ENCODE measurements at regions not wholly inside any gene's neighbourhood (a gene's known extent, or its start where the extent isn't known, plus 50 kb on each side); places are given as distances from the start of the nearest gene placed in this dataset.
"Not testable (repeated sequence)": the region's sequence is repeated elsewhere in the genome, so short reads cannot be mapped to it uniquely, and the experiment has no call there.

DNA sequence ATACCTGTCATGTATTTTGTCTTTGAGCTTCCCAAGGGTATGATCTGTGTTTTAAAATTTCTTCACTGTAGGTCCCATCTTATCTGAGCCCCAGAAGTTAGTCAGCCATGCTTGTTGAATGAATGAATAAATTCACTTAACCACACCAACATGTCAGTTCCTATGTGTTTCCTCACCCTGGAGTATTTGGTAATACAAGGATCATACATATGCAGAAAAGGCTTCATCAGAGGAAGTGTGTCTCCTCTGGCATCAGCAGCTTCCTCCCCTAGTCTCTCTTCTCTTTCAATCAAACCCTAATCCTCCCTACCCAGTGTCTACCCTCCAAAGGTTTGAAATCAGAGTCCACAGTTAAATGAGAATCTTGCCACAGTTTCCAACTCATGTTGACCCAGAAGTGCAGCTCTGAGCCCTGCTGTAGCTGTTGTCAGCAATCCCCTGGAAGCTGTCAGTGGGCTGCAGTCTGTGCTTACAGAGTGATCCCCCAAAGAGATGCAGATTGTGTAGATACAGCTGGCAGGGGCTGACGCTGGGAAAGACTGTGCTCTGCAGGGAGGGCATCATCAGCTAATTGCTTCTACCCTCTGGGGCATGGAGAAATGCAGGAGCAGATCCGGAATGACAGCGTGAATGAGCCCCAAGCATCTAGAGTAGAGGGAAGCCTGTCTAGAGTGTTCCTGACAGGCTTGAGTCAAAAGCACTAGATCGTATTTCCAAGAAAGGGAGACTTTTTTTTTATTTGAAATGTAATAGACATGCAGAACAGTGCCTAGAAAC is 105.0 kb upstream of the WDR11 start:
- intact Hi-C loops (cut with DNase I): no loop called here
- DNase-seq (ENCODE audit: low spot score): no peak

DNA sequence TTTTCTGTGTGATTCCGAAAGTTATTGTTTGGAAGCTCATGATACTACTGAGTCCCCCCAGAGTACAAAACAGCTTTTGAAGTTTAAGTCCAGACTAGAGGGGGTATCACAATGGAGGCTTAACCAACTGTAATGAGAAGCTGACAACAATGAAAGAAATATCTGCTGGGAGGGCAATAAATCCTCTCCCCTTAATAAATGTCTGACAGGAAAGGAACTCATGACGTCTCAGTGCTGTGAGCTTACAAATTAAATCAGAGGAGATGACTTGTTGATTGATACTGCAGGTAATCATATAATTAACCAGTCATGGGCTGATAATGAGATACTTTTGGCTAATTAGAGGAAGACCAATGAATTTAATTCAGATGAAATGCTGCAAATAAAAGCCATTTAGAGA is 102.6 kb upstream of the WDR11 start:
- intact Hi-C loops (cut with DNase I): no loop called here
- DNase-seq (ENCODE audit: low spot score): no peak

DNA sequence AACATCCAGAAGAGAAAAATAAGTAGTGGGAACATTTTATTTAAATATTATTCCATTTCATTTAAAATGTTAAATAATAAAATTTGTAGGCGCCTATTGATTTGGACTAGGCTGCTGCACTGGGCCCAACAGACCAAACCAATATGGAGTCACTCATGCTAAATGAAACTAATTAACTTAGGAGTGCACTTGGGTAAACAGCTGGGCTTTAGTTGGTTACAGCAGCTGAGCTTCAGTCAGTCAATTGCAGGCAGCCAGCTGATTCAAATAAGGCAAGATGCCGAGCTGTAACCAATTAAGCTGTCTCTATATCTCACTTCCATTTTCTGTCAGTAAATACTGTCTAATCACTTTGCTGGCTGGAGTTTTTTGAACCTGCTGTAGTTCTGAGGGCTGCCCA is 102.1 kb upstream of the WDR11 start:
- DNase-seq (ENCODE audit: low spot score): no peak
- intact Hi-C loops (cut with DNase I): no loop called here

DNA sequence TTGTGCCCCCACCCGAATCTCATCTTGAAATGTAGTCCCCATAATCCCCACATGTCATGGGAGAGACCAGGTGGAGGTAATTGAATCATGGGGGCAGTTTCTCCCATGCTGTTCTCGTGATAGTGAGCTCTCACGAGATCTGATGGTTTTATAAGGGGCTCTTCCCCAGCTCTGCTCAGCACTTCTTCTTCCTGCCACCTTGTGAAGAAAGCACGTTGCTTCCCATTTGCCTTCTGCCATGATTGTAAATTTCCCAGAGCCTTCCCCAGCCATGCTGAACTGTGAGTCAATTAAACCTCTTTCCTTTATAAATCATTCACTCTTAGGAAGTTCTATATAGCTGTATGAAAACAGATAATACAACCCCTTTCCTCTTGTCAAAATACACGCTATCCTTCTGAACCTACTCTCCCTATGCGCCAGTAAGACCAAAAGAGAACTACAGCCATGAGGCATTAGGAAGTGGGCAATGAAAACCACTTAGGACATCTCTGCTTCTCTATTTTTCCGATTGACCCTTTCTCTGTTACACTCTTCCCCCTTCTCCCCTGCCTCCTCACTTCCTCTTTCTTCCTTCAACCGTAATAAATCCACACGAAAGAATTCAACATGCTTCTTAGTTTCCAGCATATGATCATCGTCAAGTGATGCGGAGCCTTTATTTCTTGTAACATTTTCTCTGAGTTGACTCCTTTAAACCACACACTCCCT is 101.2 kb upstream of the WDR11 start:
- intact Hi-C loops (cut with DNase I): no loop called here
- no peak for DNase-seq (ENCODE audit: low spot score)

DNA sequence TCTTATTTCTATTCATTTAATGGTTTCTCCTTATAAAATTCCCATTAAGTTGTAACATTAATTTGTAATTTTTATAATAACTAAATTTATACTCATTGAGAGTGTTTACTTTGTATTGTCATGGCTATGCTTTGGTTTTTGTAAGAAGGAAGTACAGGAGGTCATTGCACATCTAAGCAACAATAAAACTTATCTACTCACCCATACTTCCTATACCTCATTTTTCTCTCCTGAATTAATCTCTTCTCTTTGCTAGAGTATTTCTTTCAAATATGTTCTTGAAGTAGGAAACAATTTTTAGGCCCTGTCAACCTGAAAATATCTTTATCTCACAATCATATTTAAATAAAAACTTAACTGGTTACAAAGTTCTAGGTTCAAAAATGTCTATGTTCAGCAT is 95.4 kb upstream of the WDR11 start:
- DNase-seq (ENCODE audit: low spot score): no peak
- intact Hi-C loops (cut with DNase I): no loop called here

DNA sequence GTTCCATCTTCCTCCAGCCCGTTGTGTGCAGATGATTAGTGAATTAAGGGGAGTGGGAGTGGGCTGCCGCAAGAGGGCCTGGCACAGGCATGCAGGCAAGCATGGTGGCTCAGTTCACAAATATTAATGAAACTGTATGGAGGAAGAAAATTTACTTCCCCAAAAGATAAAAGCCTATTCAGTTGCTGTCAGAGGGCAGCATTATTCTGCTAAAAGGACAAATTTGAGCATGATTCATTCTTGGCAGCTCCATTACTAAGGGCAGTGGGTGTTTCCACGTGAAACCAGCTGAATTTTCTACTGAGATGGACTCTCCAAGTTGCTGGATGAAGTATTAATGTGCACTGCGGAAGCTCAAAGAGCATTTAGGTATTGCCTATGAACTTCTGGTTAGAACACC is 90.9 kb upstream of the WDR11 start:
- intact Hi-C loops (cut with DNase I): no loop called here
- DNase-seq (ENCODE audit: low spot score): no peak

DNA sequence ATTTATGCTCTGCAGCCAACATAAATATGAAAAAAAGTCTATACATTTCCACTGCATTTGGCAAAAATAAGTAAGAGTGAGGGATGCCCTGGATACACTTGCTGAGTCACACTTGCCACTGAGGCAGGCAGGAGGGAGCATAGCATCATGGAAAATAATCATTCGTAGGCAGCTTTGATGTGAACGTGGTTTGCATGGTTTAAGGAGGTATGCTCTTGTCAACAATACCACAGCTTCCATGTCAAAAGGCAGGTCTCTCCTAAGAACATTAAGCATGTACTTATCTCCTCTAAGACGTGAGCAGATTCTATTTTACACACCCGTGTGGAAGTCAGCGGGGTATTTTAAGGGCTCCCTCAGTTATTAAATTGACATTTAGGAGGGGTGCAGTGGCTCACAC is 89.2 kb upstream of the WDR11 start:
- no peak for DNase-seq (ENCODE audit: low spot score)
- intact Hi-C loops (cut with DNase I): no loop called here

DNA sequence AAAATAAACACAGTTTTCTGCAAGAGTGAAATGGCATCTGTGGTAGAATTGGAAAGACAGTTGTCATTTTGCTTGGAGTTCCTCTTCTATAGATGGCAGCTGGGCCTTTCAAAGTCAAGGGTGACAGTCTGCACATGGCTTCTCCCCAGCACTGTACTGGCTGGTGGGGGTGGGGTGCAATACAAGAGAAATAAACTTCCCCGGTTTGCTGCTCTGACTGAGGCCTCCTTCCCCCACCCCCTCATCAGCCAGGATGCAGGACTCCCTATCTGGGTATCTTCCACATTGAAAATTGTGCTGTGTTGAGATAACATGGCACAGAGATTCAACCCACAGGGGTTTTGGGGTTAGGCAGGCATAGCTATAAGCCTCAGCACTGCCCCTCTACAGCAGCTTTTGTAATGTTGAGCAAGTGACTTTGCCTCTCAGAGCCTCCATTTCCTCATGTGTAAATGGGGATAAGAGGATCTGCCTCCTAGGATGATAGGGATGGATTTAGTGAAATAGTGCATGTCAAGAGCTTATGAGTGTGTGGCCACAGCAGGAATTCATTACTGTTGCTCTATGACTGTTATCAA is 85.8 kb upstream of the WDR11 start:
- no peak for DNase-seq (ENCODE audit: low spot score)
- intact Hi-C loops (cut with DNase I): no loop called here

DNA sequence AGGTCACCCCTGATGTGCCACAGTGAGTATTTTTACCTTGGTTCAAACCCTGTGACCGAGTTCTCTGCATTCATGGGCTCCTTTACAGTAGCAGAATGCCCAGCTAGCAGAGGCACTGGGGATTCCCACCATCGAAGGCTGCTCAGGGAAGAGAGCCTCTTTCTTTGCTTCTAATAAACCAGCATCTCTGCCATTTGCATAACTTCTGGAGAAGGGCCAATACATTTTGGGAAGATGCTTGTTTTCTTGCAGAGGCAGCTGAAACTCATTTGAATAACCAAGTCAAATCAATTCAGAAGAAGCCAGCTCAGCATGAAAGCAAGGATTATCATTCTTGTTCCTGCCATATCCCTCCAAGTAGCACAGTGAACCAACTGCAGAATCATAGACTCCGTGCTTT is 82.9 kb upstream of the WDR11 start:
- intact Hi-C loops (cut with DNase I): no loop called here
- DNase-seq (ENCODE audit: low spot score): no peak

DNA sequence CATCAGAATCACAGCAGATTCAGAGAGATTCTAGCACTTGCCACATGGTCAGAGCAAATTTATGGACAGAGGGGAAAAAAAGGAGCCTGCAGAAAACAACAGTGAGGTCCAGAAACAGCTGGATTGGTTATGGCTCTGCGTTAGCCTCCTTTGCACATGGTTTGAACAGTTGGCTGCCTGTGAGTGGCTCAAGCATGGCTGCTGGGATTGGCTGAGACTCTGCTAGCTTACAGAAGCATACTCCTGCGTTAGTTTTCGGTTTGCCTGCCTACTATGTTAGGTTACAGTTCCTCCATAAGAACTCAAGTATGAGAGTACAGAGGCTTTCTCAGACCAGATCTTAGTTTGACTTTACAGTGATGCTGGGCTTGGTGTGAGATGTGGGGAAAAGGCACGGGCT is 80.7 kb upstream of the WDR11 start:
- intact Hi-C loops (cut with DNase I): loop anchor here in 1 of 2 donors (5.0 kb wide), 1 partner anchor 797 kb away; no protein-coding TSS in a partner anchor

DNA sequence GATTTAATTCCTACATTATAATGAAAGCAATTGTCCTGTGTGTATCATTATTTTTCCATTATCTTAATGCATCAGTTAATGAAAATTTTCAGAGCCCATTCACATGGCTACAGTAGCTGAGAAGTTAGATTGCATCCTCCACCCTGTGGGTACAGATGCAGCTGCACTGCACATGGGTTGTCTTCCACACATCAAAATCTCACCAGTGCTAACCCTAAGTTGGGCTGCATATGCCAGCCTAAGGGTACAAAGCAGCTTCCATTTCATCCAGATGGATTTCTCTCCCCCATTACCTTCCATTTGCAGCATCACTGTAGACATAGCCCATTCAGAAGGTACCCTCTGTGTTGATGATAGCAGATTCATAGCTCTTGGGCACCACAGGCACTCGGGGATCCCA is 74.7 kb upstream of the WDR11 start:
- no peak for DNase-seq (ENCODE audit: low spot score)

More for the DNA sequence above, 80.7 kb upstream of the WDR11 start:
- no peak for DNase-seq (ENCODE audit: low spot score)

DNA sequence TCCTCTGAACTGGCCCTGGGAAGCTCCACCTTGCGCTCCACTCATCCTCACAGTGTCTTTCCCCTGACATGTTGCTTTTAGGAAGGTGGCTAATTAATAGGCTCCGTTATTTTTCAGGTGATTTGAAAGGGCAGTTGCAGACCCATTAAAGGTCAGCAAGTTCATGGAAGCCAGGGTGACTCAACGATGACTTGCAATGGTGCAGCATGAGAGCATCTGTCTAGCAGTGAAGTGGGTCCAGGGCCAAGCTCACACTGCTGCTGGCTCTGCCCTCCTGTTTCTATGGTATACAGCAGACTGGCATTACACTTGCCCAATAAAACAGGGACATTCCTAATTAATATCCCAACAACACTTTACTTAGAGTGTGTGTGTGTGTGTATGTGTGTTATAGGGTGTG is 68.8 kb upstream of the WDR11 start:
- DNase-seq (ENCODE audit: low spot score): no peak
- intact Hi-C loops (cut with DNase I): no loop called here

More for the DNA sequence above, 74.7 kb upstream of the WDR11 start:
- intact Hi-C loops (cut with DNase I): no loop called here

DNA sequence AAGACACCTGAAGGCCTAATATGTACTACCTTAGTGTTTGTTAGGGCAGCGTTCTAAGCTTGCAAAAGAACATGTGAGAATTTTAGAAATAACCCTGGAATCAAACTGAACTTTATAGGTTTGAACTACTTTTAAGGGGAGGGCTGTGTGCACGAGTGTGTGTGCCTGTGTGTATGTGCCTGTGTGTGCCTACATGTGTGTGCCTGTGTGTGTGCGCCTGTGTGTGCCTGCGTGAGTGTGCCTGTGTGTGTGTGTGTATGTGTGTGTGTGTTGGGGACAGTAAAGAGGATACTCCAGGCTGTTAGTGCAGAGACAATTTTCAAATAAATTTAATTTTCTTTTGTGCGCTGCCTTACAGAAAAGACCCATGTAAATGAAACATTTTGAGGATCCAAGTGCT is 68.1 kb upstream of the WDR11 start:
- no peak for DNase-seq (ENCODE audit: low spot score)
- intact Hi-C loops (cut with DNase I): no loop called here

DNA sequence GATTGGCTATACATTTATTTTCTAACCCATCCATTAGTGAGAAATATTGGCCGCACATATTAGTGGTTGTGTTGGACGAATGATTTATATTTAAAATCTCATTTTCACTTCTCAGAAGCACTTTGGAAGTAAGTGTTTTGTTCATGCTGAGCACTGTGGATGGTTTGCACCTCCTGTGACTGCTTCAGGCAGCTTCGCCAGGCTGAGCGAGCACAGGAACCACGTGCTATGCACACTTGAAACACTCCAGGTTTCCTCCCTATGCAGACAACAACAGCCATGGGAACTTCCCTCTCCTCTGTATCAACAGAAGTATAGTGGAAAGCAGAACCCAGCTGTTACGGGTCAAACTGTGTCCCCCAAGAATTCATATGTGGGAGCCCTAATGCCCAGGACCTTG is 67.3 kb upstream of the WDR11 start:
- DNase-seq (ENCODE audit: low spot score): no peak
- intact Hi-C loops (cut with DNase I): no loop called here

DNA sequence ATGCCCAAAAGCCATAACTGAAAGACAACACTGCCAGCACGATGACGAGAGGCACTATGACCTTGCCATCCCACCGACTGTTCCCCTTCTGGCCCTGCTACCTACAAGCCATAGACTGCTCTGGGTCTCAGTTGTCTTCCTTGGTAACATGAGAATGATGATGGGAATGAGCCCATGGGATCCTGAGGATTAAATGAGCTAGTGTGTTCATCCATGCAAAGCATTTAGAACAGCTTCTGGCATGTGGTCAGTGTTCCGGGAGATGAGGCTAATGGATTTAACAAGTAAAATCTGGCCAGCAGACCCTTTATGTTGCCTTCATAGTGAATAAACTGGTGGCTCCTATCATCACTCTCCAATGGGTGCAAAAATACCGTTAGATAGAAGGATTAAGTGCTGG is 62.4 kb upstream of the WDR11 start:
- DNase-seq (ENCODE audit: low spot score): no peak

DNA sequence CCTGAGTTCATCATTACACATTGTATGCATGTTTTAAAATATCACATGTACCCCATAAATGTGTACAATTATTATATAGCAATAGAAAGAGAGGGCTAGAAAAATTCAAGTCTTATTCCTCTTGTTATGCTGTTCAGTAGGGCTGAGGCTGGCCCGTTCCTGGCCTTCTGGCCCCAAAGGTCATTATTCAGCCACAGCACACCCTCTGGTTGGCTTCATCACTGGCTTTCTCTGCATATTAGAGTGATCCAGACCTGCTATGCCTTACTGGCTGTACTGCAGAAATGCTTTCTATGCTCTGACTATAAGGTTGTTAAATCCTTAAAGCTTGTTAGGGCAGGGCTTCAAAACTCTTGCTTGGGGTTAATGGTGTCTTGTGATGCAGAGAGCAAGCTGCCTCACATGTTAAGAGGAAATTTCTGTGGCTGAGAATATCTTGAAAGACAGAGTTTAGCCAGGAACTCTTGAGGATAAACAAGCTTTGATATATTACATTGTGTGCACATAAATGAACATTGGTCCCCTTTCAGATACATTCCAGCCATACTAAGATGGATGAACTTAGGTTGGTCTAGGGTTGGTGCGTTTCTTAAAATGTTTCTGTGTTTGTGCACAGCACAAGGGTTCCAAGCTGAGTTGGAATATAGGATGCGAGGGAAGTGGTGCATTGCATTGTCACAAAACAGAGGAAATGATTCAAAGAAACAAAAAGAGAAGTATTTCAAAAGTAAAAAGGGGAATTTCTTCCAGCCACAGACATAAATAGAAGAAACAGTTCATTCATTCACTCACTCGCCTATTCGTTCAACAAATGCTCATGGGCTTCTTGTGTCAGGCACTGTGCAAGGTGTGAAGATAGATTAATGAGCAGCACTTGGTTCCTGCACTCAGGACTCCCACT is 61.6 kb upstream of the WDR11 start:
- intact Hi-C loops (cut with DNase I): no loop called here
- no peak for DNase-seq (ENCODE audit: low spot score)

More for the DNA sequence above, 62.4 kb upstream of the WDR11 start:
- intact Hi-C loops (cut with DNase I): no loop called here

DNA sequence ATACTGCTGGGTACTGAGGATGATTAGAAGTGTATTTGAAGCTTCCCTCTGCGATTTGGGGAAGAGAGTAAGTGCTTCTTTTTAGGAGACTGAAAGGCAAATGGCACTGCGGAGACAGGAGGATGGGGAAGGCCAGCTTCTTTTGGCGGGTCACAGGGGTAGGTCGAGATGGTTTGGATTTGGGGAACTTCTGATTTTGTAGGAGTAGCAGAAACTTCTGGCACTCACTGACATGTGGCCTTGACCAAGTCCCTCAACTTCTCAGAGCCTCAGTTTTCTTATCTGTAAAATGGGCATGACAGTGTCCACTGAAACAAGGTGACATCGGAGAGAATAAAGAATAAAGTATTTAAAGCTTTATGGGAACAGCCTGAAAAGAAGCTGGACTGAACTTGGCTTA is 59.8 kb upstream of the WDR11 start:
- DNase-seq (ENCODE audit: low spot score): no peak
- intact Hi-C loops (cut with DNase I): no loop called here

DNA sequence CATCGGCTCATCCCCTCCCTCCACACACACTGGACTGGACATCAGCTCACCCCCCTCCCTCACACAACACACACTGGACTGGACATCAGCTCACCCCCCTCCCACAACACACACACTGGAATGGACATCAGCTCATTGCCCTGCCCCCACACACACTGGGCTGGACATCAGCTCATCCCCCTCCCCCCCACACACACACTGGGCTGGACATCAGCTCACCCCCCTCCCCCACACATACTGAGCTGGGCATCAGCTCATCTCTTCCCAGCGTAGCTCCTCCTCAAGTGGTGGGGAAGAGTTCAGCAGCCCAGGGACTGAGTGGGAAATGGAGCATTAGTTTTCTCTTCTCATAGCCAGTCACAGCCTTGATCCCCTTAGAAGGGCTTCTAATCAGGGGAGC is 58.1 kb upstream of the WDR11 start:
- DNase-seq (ENCODE audit: low spot score): no peak
- intact Hi-C loops (cut with DNase I): no loop called here

DNA sequence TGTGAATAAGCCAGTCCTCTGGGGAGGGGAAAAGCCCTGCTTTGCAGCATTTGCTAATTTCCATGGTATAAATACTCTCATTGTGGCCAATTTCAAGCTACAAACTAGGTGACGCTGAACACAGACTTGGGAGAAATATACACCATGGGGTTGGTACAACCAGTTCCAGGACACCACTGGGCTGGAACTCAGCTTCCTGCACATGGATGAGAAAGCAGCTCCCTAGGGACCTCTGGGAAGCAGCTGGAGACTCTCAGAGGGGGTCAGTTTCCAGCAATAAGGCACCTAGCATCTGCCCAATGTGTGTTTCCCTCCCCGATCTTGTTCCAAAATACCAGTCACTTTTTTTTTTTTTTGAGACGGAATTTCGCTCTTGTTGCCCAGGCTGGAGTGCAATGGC is 56.8 kb upstream of the WDR11 start:
- intact Hi-C loops (cut with DNase I): no loop called here
- DNase-seq (ENCODE audit: low spot score): no peak

DNA sequence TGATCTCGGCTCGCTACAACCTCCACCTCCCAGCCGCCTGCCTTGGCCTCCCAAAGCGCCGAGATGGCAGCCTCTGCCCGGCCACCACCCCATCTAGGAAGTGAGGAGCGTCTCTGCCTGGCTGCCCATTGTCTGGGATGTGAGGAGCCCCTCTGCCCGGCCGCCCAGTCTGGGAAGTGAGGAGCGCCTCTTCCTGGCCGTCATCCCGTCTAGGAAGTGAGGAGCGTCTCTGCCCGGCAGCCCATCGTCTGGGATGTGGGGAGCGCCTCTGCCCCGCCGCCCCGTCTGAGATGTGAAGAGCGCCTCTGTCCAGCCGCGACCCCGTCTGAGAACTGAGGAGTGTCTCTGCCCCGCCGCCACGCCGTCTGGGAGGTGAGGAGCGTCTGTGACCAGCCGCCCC is 52.9 kb upstream of the WDR11 start:
- DNase-seq (ENCODE audit: low spot score); intact Hi-C loops (cut with DNase I): not testable (repeated sequence)
